K562 (cell line): ENCODE measurements at regions not wholly inside any gene's neighbourhood (a gene's known extent, or its start where the extent isn't known, plus 50 kb on each side); places are given as distances from the start of the nearest gene placed in this dataset.

Source experiments
- ATAC-seq: fragments of 200-7000 bp; cut with Tn5 transposase; 3 replicates; pipeline ENCODE4 v1.9.1; 2020; ENCODE audit warnings: moderate library complexity
- BruUV-seq: library from RNA; stranded (reverse); fragments of 400-500 nt; replicated peaks from 2 replicates; lab custom pipeline; 2021; lab: Mats Ljungman, UMichigan
- CTCF ChIA-PET: fragments of 300-600 bp; formaldehyde crosslinking; extraction: SDS; loops from one replicate; lab custom pipeline; 2021; ENCODE audit warnings: low intra/inter-chr PET ratio; lab: Yijun Ruan, JAX
- POLR2A ChIA-PET: fragments of 300-600, 350-650 bp; sonication (Branson Sonifier 250); formaldehyde crosslinking; extraction: SDS; loops from one replicate; lab custom pipeline; 2021; ENCODE audit warnings: antibody characterized with exemption, inconsistent platforms; lab: Yijun Ruan, JAX
- DNase-seq, 4 experiments: peaks; one replicate each; pipeline versions ENCODE4 v3.0.0 to v3.0.0-alpha.2; 2011 to 2018; ENCODE audit warnings: low spot score in 3 of 4, mixed read lengths in 3 of 4; ENCODE audit errors: extremely low read depth in 1 of 4
- FAIRE-seq: peaks from 2 replicates; lab custom pipeline; 2011; peaks lifted over from hg19 to GRCh38; lab: Jason Lieb, UNC
- H2AFZ ChIP-seq: 2 replicates; pipeline ENCODE4 v1.6.0; 2011; ENCODE audit warnings: low read depth, low read length, control low read depth, inconsistent platforms
- H3K27ac ChIP-seq: fragments of 200-600 bp; 3 replicates; pipeline ENCODE4 v1.8.0; 2011; ENCODE audit warnings: low read depth, mild to moderate bottlenecking, control low read depth, inconsistent platforms, low read length, moderate library complexity, mixed read lengths; ENCODE audit errors: extremely low read depth
- H3K27me3 ChIP-seq, 2 experiments: fragments of 300-600 bp in 1 of 2; 2 replicates in 1 of 2; 3 replicates in 1 of 2; pipeline versions ENCODE4 v1.6.0 to v1.8.0; 2011; ENCODE audit warnings: inconsistent platforms in 2 of 2, low read length in 2 of 2, mild to moderate bottlenecking in 1 of 2, mixed read lengths in 1 of 2, moderate library complexity in 1 of 2; ENCODE audit not compliant: control insufficient read depth in 2 of 2, insufficient read depth in 2 of 2
- H3K36me3 ChIP-seq: fragments of 300-600 bp; 3 replicates; pipeline ENCODE4 v1.8.0; 2011; ENCODE audit warnings: mild to moderate bottlenecking, low read length, inconsistent platforms; ENCODE audit not compliant: control insufficient read depth, insufficient read depth
- H3K4me1 ChIP-seq, 2 experiments: fragments of 200-600 bp in 1 of 2; replicated peaks in 1 of 2; 2 replicates in 1 of 2; 3 replicates in 1 of 2; pipeline versions ENCODE4 v1.5.1 to v1.8.0; 2011; ENCODE audit warnings: inconsistent platforms in 2 of 2, low read length in 2 of 2, mild to moderate bottlenecking in 1 of 2, mixed read lengths in 1 of 2, moderate library complexity in 1 of 2; ENCODE audit not compliant: control insufficient read depth in 2 of 2, insufficient read depth in 2 of 2
- H3K4me2 ChIP-seq: 2 replicates; pipeline ENCODE4 v1.6.1; 2011; ENCODE audit warnings: low read length, control low read depth, inconsistent platforms, mixed read lengths; ENCODE audit not compliant: insufficient read depth
- H3K4me3 ChIP-seq: fragments of 200-600 bp; sonication (generic), shearing (Covaris generic); 2 replicates; pipeline ENCODE4 v1.5.1; 2016; ENCODE audit warnings: control low read depth, inconsistent platforms
- H3K79me2 ChIP-seq: fragments of 200-600 bp; 3 replicates; pipeline ENCODE4 v1.8.0; 2011; ENCODE audit warnings: low read length, inconsistent platforms; ENCODE audit not compliant: control insufficient read depth, insufficient read depth
- H3K9ac ChIP-seq, 2 experiments: 2 replicates each; pipeline versions ENCODE4 v1.6.0 to v1.6.1; 2011; ENCODE audit warnings: low read depth in 2 of 2, low read length in 2 of 2, control low read depth in 1 of 2, inconsistent platforms in 1 of 2, mild to moderate bottlenecking in 1 of 2, mixed read lengths in 1 of 2; ENCODE audit not compliant: insufficient read depth in 1 of 2
- H3K9me1 ChIP-seq: one replicate; pipeline ENCODE4 v1.6.0; 2011; ENCODE audit warnings: inconsistent platforms, mild to moderate bottlenecking, low read length, moderate library complexity; ENCODE audit not compliant: control insufficient read depth, insufficient read depth
- H3K9me3 ChIP-seq: replicated peaks from 2 replicates; pipeline ENCODE4 v1.5.1; 2011; ENCODE audit warnings: low read depth, low read length, inconsistent platforms; ENCODE audit not compliant: control insufficient read depth, insufficient read depth
- H4K20me1 ChIP-seq: replicated peaks from 2 replicates; pipeline ENCODE4 v1.6.1; 2011; ENCODE audit warnings: low read length, inconsistent platforms, mixed read lengths; ENCODE audit not compliant: control insufficient read depth, insufficient read depth
- ARID2 ChIP-seq: fragments of 450-650 bp; IDR thresholded peaks from 2 replicates; pipeline ENCODE4 v1.6.1; 2017; ENCODE audit warnings: antibody characterized with exemption, mild to moderate bottlenecking
- ETS2 ChIP-seq: IDR thresholded peaks from 2 replicates; pipeline ENCODE4 v1.6.1; 2016; ENCODE audit warnings: borderline replicate concordance, missing genetic modification characterization, mild to moderate bottlenecking, moderate library complexity, missing compliant biosample characterization; ENCODE audit not compliant: poor library complexity, severe bottlenecking
- MAZ ChIP-seq, 2 experiments: fragments of 450-650 bp in 1 of 2; sonication (generic) in 1 of 2; formaldehyde crosslinking; IDR thresholded peaks in 1 of 2; conservative IDR thresholded peaks in 1 of 2; 2 replicates each; pipeline versions ENCODE4 v1.4.0 to v1.5.0; 2020; ENCODE audit warnings: mild to moderate bottlenecking in 1 of 2, missing genetic modification reagents in 1 of 2
- MEF2D ChIP-seq: conservative IDR thresholded peaks from 2 replicates; pipeline ENCODE4 v1.6.1; 2016; ENCODE audit warnings: low read depth, missing genetic modification characterization, missing compliant biosample characterization
- MEIS2 ChIP-seq: fragments of 450-650 bp; IDR thresholded peaks from 2 replicates; pipeline ENCODE4 v1.6.1; 2014; ENCODE audit warnings: mild to moderate bottlenecking; ENCODE audit not compliant: partially characterized antibody
- NFRKB ChIP-seq: fragments of 450-650 bp; IDR thresholded peaks from 2 replicates; pipeline ENCODE4 v1.6.1; 2016; ENCODE audit warnings: low read depth
- SRSF7 ChIP-seq: fragments of 200-400 bp; formaldehyde crosslinking; optimal IDR thresholded peaks from 2 replicates; pipeline ENCODE3; 2017; ENCODE audit warnings: mild to moderate bottlenecking, low read depth, low read length
- XRCC5 ChIP-seq: fragments of 200-400 bp; formaldehyde crosslinking; IDR thresholded peaks from 2 replicates; pipeline ENCODE4 v1.6.1; 2017; ENCODE audit warnings: low read depth, mild to moderate bottlenecking, low read length
- ZNF146 ChIP-seq: IDR thresholded peaks from one replicate; pipeline ENCODE4 v1.6.1; 2018; ENCODE audit warnings: missing compliant biosample characterization; ENCODE audit not compliant: unreplicated experiment
- ZNF347 ChIP-seq: fragments of 450-650 bp; formaldehyde crosslinking; IDR thresholded peaks from 2 replicates; pipeline ENCODE4 v1.4.0; 2020; ENCODE audit warnings: low read depth, mild to moderate bottlenecking, moderate library complexity
- ZNF830 ChIP-seq: fragments of 250-450 bp; sonication (Bioruptor Pico); IDR thresholded peaks from 2 replicates; pipeline ENCODE4 v1.5.0; 2021; ENCODE audit warnings: mild to moderate bottlenecking
- WGBS: fragments of 100-300 bp; shearing (Covaris generic); methylation state at CpG from one replicate; pipeline ENCODE4 v1.1.6; 2016; ENCODE audit warnings: low coverage, mixed read lengths; ENCODE audit not compliant: insufficient coverage; ENCODE audit errors: missing lambda C conversion rate; 5-methylcytosine and 5-hydroxymethylcytosine counted together
- in situ Hi-C: fragments of 300-500 bp; cut with MboI; formaldehyde crosslinking; loops from 4 replicates; pipeline ENCODE4 v1.15.0; 2018; ENCODE audit warnings: inconsistent platforms, mixed read lengths
- intact Hi-C: fragments of 100-400 bp; cut with micrococcal nuclease; formaldehyde crosslinking; loops from 2 replicates; pipeline ENCODE4 v1.14.2; 2022

- TF ChIP-seq SRSF7 (no peak), XRCC5 (no peak), ZNF347 (CRISPR knock-in tag) (no peak)
- TF ChIP-seq, all 486 proteins: peak for 0
These were observed 337.5 kb downstream of the HRH4 start (continued) for GRCh38 chr18:24797981-24798380.

DNA sequence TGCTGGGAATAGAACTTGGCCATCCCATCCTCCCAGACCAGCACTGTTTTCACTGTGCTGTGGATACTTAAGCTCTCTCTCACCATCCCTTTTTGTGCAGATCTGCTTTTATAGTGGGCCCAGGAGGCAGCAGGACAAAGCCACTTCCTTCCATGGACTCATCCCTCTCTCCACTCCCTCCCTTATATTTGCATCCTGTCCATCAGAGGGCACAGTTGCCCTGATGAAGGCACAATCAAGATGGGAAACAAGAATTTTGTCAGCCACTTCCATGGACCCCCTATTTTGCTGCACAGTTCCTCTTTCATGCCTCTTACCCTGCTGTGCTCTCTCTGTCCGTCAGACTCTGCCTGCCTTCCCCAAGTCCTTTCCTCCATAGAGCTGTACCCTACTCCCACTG lies 338.7 kb downstream of the HRH4 start:
- Histone ChIP-seq H3K4me2 (no peak overlapping the region), H3K36me3 (no peaks in the 10 kb centered on the region), H2AFZ (no peak overlapping the region), H3K4me1 (no peaks in the 10 kb centered on the region), H3K4me3 (no peak overlapping the region), H3K9me3 (no peaks in the 10 kb centered on the region), H3K9me1 (no peaks in the 10 kb centered on the region), H3K79me2 (no peaks in the 10 kb centered on the region), H3K9ac (no peak overlapping the region), H3K27ac (no peak overlapping the region), H4K20me1 (no peaks in the 10 kb centered on the region), H3K27me3 (no peaks in the 10 kb centered on the region)
- no peak for TF ChIP-seq ZNF146 (CRISPR knock-in tag)
- no peak for TF ChIP-seq ARID2
- TF ChIP-seq MEIS2, result no peak
- TF ChIP-seq MAZ (CRISPR knock-in tag; conservative IDR thresholded peaks at IDR 0.05 in 1 of 2, IDR thresholded peaks at IDR 0.05 in 1 of 2), result no peak
- TF ChIP-seq MEF2D (tag), result no peak
- no peak for TF ChIP-seq ZNF830 (CRISPR knock-in tag)
- no peak for TF ChIP-seq ETS2 (tag)
- TF ChIP-seq NFRKB, result no peak
- CTCF ChIA-PET, result no interaction called here
- POLR2A ChIA-PET, result interaction anchor here (0.5 kb wide), 1 partner anchor 9 kb away, joined by 3 read pairs; no protein-coding TSS in a partner anchor
- BruUV-seq, result no TSS peak
- intact Hi-C loops (no loop called here), in situ Hi-C loops (no loop called here)
- WGBS, result 5% methylated on average over 1 of the region's 1 CpG
- no peak for FAIRE-seq
- no peak for DNase-seq
- no peak for ATAC-seq
